ENCODE measurements at regions not wholly inside any gene's neighbourhood (a gene's known extent, or its start where the extent isn't known, plus 50 kb on each side); places are given as distances from the start of the nearest gene placed in this dataset.

- DNase-seq (ENCODE audit: low read depth in 1 of 2, low spot score in 1 of 2) = no peak
These were observed 149.5 kb upstream of the THBS1 start for GRCh38 chr15:39431376-39431775.

- DNase-seq (ENCODE audit: low read depth in 1 of 2, low spot score in 1 of 2) = no peak
These were observed 148.9 kb upstream of the THBS1 start for GRCh38 chr15:39432026-39432425.

DNA sequence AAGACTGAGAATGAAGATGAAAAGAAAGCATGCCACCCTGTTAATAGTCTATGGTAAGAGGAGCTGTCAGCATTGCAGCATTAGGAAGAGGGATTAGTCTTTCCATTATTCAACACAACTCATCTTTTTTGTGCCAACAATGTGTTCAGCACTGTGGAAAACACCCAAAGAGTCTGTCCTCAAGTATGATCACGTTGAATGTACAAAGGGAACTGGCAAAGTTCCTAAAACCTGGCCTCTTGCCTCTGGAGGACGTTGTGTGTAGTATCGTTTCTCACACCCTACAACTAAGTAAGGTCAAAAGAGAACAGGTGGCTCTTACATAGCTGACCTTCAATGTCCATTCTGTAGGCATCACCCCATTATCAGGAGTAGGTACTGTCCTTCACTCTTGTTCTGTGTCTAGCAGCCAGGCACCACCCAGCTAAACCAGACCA, 147.9 kb upstream of the THBS1 start:
- no peak for DNase-seq (ENCODE audit: low read depth in 1 of 2, low spot score in 1 of 2)

DNA sequence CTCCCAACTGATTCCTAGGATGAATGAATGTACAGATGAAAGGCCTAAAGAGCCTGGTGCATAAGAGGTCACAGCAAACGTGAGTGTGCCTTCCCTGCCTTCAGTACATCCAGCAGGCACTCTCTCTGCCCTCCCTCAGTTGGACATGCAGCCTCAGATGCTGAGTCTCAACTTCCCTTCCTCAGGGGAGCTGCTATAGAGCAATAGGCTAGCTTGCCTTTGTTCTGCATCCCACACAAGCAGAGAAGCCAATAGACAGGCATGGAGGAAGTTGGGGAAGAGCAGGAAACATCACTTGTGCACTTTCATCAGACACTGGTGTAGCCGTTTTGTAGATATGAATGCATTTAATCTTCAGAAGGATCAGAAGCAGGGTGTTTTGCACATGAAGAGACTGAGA, 147.5 kb upstream of the THBS1 start:
- DNase-seq (ENCODE audit: low read depth in 1 of 2, low spot score in 1 of 2) = no peak

DNA sequence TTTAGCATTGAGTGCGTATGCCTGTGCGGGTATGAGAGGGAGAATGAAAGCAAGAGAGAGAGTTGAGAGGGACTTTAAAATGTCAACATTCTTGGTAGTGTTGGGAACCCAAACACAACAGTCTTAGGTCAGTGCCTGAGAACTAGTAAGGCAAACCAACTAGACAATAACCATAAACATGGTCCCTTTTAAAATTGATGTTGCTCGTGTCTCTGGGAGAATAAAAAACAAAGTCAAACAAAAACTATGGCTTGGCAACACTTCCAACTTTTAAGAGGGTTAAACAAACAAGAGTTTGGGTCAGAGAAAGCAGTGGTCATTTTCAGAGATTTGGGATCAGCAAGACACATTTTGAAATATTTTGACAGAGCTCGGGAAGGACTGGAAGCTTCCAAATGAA, 146.7 kb upstream of the THBS1 start:
- no peak for DNase-seq (ENCODE audit: low read depth in 1 of 2, low spot score in 1 of 2)

DNA sequence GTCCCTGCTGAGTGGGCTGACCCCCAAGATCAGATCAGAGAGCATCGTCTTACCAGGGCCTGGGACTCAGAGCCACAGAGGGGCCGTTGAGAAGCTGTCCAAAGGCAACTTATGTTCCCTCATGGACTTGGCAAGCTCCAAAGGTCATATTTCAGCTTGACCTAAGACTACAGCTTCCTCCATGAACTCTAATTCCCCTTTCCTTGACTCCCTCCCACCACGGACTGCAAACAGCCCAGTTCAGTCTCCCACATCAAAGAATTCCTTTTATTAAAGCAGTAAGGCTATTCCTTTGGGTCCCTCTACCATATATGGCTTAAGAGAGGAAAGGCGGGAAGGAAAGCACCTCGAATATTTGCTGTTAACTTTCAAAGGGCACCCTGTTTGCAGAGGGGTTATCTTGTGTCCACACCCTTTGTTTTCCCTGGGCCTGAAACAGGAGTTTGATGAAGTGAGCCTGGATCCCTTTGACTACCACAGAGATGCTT, 146.1 kb upstream of the THBS1 start:
- DNase-seq (ENCODE audit: low read depth in 1 of 2, low spot score in 1 of 2) = no peak

DNA sequence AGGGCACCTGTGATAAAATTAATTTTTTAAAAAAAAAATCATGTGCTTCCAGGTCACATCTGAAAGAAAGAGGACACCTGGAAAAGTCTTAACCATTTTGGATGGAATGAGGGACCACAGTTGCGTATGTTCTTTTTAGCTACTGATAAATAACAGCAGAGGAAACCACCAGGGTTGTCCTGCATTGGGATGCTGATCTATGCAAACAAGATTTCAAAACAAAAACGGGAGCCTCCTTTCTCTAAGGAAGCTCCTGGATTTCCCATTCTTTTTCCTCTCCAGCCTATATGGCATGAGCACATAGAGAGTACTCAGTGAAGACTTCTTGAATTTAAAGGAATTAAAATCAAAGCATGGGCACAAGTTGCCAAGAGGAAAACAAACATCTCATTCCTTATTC, 145.6 kb upstream of the THBS1 start:
- DNase-seq (ENCODE audit: low read depth in 1 of 2, low spot score in 1 of 2) = no peak

GRCh38 chr15:39438260-39438659, 142.6 kb upstream of the THBS1 start:
- no peak for DNase-seq (ENCODE audit: low read depth in 1 of 2, low spot score in 1 of 2)

- DNase-seq (ENCODE audit: low read depth in 1 of 2, low spot score in 1 of 2) = no peak
These were observed 141.9 kb upstream of the THBS1 start for GRCh38 chr15:39438799-39439592.

GRCh38 chr15:39442898-39443297, 138.0 kb upstream of the THBS1 start:
- DNase-seq (ENCODE audit: low read depth in 1 of 2, low spot score in 1 of 2) = no peak

DNA sequence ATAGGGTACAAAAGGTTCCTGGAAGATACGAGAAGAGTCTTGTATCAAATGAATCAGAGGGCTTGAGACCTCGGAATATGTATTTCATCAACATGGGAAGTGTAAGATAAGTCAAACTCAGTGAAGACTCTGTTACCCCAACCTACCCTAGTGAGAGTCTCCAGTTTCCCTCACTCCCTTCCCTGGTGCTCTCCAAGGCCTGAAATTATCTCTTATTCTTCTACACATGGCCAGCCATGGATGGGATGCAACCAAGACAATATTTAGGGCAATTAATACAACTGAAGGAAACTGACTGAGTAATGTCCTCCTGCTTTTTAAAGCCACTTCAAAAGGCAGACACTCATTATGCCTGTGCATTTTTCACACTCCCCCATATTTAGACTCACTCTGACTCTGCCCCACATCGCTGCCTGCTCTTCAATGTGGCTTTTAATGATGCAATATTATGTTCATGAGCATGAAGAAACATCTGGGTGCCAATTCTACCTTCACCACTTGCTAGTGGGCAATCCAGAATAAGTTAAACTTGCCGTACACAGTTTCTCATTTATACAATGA, 137.1 kb upstream of the THBS1 start:
- no peak for DNase-seq (ENCODE audit: low read depth in 1 of 2, low spot score in 1 of 2)

DNA sequence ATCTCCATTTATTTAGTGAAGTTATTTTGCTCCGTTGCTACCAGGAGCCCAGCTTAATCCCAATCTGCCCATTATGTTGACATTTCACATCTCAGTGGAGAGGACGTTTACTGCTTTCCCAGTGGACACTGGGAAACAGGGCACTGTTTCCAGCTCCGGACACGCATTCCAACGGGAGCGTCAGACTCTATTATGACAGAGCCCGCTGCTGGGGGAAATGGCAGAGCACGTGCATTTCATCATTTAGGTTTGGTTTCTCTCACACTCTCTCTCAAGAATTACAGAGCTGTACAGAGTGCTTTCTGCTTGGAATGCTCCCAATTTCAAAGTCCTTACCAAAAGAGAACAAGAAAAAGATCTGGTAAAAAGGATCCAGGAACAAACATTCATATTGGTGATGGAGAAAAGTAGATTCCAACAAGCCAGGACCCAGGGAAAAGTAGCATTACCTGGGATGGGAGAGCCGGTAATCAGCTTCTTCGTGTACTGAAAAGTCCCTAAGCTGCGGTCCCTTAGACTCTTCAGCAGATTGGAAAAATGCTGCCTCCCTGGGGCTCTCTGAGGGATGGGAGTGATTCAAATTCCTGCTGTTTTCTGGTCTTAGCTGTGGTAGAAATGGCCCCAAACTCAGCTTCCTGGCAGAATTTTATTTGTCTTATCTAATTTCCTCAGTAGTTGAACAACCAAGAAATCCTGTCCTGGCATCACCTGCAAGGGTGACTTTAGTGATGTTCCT, 136.0 kb upstream of the THBS1 start:
- DNase-seq (ENCODE audit: low read depth in 1 of 2, low spot score in 1 of 2) = no peak

DNA sequence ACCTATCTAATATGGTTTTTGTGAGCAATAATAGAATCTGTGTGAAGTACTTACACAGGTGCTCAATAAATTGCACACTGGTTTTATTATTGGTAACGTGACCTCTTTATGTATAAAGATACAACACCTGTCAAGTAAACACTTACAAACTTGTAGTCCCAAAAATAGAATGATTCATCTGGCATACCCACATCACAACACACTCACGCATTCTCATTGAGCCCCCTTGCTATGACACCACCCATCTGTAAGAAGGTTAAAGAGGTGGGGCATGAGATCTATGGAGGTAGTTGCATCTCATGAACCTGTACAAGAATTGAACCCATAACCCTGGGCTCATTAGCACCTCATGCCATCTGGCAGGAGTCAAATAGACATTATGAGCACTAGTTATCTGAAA, 134.9 kb upstream of the THBS1 start:
- no peak for DNase-seq (ENCODE audit: low read depth in 1 of 2, low spot score in 1 of 2)

GRCh38 chr15:39447346-39447745, 133.5 kb upstream of the THBS1 start:
- DNase-seq (ENCODE audit: low read depth in 1 of 2, low spot score in 1 of 2) = no peak

DNA sequence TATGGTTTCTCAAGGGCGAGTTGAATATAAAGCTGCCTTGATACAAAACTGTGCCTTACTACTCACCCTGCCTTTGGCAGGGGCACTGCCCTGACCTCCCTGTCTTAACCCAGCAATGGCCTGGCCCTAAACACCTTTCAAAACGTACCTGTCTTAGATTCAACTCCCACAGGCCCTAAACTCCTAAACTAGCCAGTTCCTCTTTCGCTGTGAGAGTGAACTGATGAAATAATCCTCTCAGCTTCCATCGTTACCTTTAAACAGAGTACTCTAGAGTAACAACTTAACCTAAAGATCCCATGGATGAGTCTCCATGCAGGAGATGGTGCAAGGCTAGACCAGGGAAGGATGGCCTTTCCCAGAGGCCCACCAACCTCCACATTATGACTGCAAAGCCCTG, 133.0 kb upstream of the THBS1 start:
- no peak for DNase-seq (ENCODE audit: low read depth in 1 of 2, low spot score in 1 of 2)

DNA sequence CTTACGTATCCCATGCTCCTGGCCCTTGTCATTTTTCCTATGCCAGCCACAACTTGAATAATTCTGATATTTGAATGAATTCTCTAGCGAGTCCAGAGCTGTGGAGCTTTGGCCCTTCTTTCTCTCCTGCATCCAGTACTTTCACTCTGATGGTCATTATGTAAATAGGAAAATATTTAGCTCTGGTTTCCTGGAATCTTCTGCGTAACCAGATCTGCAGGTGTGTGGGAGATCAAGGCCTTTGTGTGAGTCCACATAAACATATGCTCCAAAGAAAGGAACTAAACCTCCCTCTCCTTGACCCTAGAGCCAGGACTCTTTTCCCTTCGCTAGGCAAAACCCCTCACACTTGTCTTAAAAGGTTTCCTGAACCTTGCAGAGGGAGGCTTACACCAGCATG, 132.5 kb upstream of the THBS1 start:
- DNase-seq (ENCODE audit: low read depth in 1 of 2, low spot score in 1 of 2) = no peak

- DNase-seq (ENCODE audit: low read depth in 1 of 2, low spot score in 1 of 2) = no peak
These were observed 129.7 kb upstream of the THBS1 start for GRCh38 chr15:39451121-39451688.

DNA sequence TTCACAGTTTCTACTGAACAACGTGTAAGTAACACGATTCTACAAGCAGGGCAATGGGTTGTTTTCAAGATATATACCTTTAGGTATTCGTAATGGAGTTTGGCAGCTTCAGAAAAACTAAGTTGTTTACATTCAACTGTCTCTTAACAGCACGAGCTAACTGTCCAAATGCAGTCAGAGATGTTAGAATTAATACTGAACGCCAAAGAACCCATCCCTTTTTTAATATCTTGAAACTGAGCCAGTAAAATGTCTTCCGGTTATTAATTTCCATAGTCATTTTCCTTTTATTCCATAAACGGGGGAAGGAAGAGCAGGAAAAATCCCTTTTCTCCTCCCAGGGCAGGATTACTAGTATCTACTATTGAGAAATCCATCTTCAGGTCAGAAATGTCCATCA, 129.0 kb upstream of the THBS1 start:
- no peak for DNase-seq (ENCODE audit: low read depth in 1 of 2, low spot score in 1 of 2)

- no peak for DNase-seq (ENCODE audit: low read depth in 1 of 2, low spot score in 1 of 2)
These were observed 127.3 kb upstream of the THBS1 start for GRCh38 chr15:39453620-39454019.

DNA sequence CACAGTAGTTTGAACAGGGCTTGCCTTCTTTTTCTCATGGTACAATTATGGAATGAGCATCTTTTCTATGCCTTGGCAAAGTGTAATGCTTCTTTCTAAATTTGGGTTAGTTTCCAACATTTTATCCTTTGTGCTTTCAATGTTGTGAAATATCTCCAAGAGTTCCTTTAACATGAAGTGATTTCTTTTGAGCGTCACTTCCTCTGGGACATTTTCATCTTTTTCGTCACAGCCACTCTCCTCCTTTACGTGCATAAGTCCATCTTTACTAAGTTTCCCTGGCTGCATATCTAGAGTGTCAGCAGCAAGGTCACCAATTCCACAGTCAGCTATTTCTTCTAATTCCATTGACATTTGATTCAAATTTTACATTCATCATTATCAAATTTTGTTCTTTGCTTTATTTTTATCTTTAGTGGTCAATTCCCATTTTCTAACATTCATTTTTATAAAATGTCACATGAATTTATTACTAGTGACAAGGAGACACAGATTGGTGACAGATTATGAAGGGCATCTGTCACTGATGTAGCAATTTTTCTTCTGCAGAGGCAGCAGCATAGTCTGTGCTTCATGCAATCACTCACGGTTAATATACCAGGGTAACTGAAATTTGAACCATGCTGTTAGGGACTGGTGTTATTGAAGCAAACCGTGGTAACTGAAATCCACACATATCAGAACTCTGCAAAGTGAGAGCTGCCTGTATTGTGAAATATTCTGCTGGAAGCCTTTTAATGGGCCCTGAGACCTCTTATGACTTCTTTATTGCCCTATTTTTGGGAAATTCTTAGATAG, 126.5 kb upstream of the THBS1 start:
- no peak for DNase-seq (ENCODE audit: low read depth in 1 of 2, low spot score in 1 of 2)

GRCh38 chr15:39455471-39455991, 125.3 kb upstream of the THBS1 start:
- DNase-seq (ENCODE audit: low read depth in 1 of 2, low spot score in 1 of 2) = no peak

All from activated CD4-positive, alpha-beta T cell treated with anti-CD3 and anti-CD28 coated beads, Interleukin-2, amount 50 U/mL, for 24 hours (primary cell).